Activated CD4-positive, alpha-beta memory T cell treated with anti-CD3 and anti-CD28 coated beads for 36 hours (primary cell): ENCODE measurements at regions not wholly inside any gene's neighbourhood (a gene's known extent, or its start where the extent isn't known, plus 50 kb on each side); places are given as distances from the start of the nearest gene placed in this dataset.

Experiments
- CTCF ChIA-PET: fragments of 350-600 bp; sonication (Branson Sonifier 250); formaldehyde crosslinking; loops from one replicate; lab custom pipeline; 2021; ENCODE audit warnings: antibody characterized with exemption, inconsistent platforms; lab: Charles Lee
- POLR2A ChIA-PET: fragments of 350-600 bp; sonication (Branson Sonifier 250); formaldehyde crosslinking; loops from one replicate; lab custom pipeline; 2021; ENCODE audit warnings: antibody characterized with exemption; lab: Charles Lee
- DNase-seq: peaks from one replicate; pipeline ENCODE4 v3.0.0-alpha.2; 2020
- H3K27ac Mint-ChIP-seq: one replicate; pipeline ENCODE4 v1.8.0; 2021; ENCODE audit warnings: mixed read lengths
- H3K27me3 Mint-ChIP-seq: one replicate; pipeline ENCODE4 v1.8.0; 2021; ENCODE audit warnings: mixed read lengths
- H3K36me3 Mint-ChIP-seq: one replicate; pipeline ENCODE4 v1.8.0; 2021; ENCODE audit warnings: mixed read lengths
- H3K4me1 Mint-ChIP-seq: one replicate; pipeline ENCODE4 v1.8.0; 2021; ENCODE audit warnings: low read depth, mixed read lengths
- H3K4me3 Mint-ChIP-seq: one replicate; pipeline ENCODE4 v1.8.0; 2021; ENCODE audit warnings: mild to moderate bottlenecking, mixed read lengths
- H3K9me3 Mint-ChIP-seq: one replicate; pipeline ENCODE4 v1.8.0; 2021; ENCODE audit warnings: mixed read lengths
- intact Hi-C: fragments of 100-400 bp; cut with micrococcal nuclease; formaldehyde crosslinking; loops from one replicate; pipeline ENCODE4 v1.15.1; 2023

DNA sequence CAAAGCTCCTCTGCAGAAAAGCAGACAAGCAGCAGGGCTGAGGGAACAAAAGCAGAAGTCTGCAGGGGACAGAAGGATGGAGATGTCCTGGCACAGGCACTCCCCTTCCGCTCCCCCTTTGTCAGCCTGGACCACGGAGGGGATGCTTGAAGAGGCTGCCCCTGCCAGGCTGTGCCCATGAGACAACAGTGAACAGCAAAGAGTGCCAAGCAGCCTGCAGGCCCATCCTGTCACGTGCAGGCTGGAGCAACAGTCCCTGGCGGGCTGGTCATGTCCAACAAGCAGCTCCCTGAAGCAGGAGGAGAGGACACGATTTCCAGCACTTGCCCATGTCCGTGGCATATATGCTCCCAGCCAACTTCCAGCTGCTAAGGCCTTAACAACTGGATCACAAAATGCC is 132.3 kb downstream of the IRX2 start:
- H3K36me3 Mint-ChIP-seq = no peaks in the 10 kb centered on the region
- no peak overlapping the region for H3K27ac Mint-ChIP-seq
- no peak overlapping the region for H3K4me3 Mint-ChIP-seq
- CTCF ChIA-PET = no interaction called here
- no peak for DNase-seq
- intact Hi-C loops = no loop called here
- POLR2A ChIA-PET = no interaction called here
- no peaks in the 10 kb centered on the region for H3K27me3 Mint-ChIP-seq
- H3K9me3 Mint-ChIP-seq = peaks cover under 1% of the 10 kb centered on the region
- H3K4me1 Mint-ChIP-seq = no peaks in the 10 kb centered on the region

GRCh38 chr5:2617461-2617860 is 134.0 kb downstream of the IRX2 start:
- ChIA-PET CTCF (no interaction called here), POLR2A (no interaction called here)
- peaks cover 4% of the 10 kb centered on the region for H3K9me3 Mint-ChIP-seq
- H3K27me3 Mint-ChIP-seq = no peaks in the 10 kb centered on the region
- H3K4me1 Mint-ChIP-seq = no peaks in the 10 kb centered on the region
- H3K4me3 Mint-ChIP-seq = no peak overlapping the region
- no peak for DNase-seq
- no peaks in the 10 kb centered on the region for H3K36me3 Mint-ChIP-seq
- intact Hi-C loops = no loop called here
- no peak overlapping the region for H3K27ac Mint-ChIP-seq

DNA sequence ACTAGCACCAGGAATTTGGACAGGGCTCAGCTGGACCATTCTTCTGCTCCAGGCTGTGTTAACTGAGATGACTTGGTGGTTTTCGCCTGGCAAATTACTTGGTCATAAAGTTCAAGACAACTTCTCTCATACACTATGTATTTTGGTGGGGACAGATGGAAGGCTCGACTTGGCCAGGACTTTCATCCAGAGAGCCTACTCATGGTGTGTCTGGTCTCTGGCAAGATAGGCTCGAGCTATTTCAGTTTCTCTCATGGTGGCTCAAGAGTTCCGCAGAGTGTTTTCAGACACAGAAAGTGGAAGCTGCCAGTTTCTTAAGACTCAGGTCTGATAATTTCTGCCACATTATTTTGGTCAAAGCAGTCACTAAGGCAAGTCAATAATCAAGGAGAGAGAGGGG is 135.6 kb downstream of the IRX2 start:
- Mint-ChIP-seq H3K36me3 (no peaks in the 10 kb centered on the region), H3K27ac (no peak overlapping the region), H3K4me3 (no peak overlapping the region), H3K9me3 (peaks cover 4% of the 10 kb centered on the region), H3K4me1 (no peaks in the 10 kb centered on the region), H3K27me3 (no peaks in the 10 kb centered on the region)
- POLR2A ChIA-PET = no interaction called here
- CTCF ChIA-PET = no interaction called here
- DNase-seq = no peak
- intact Hi-C loops = no loop called here

GRCh38 chr5:2614571-2614970 is 136.9 kb downstream of the IRX2 start:
- intact Hi-C loops = no loop called here
- H3K9me3 Mint-ChIP-seq = peaks cover 6% of the 10 kb centered on the region
- no peaks in the 10 kb centered on the region for H3K27me3 Mint-ChIP-seq
- ChIA-PET CTCF (no interaction called here), POLR2A (no interaction called here)
- no peak overlapping the region for H3K4me3 Mint-ChIP-seq
- DNase-seq = no peak
- H3K27ac Mint-ChIP-seq = no peak overlapping the region
- no peaks in the 10 kb centered on the region for H3K4me1 Mint-ChIP-seq
- H3K36me3 Mint-ChIP-seq = no peaks in the 10 kb centered on the region

- Mint-ChIP-seq H3K4me3 (no peak overlapping the region), H3K4me1 (no peaks in the 10 kb centered on the region), H3K27me3 (no peaks in the 10 kb centered on the region), H3K9me3 (peaks cover 12% of the 10 kb centered on the region), H3K27ac (no peak overlapping the region), H3K36me3 (no peaks in the 10 kb centered on the region)
- ChIA-PET CTCF (no interaction called here), POLR2A (no interaction called here)
- intact Hi-C loops = no loop called here
- no peak for DNase-seq
These were observed 139.8 kb downstream of the IRX2 start for GRCh38 chr5:2611659-2612058.

DNA sequence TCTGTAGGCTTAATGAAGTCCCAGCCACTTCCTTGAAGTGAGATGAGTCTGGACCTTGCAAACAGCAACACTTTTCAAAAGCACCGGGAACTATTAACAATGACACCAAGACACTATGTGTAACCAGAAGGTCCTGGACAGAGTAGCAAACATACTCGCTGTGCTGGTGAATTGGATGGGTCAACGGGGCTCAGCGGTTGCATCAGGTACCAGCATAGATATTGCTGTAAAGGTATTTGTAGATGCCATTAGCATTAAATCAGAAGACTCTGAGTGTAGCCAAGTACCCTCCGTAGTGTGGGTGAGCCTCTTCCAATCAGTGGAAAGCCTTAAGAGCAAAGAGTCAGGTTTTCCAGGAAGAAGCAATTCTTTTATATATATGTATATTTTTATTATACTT is 140.5 kb downstream of the IRX2 start:
- Mint-ChIP-seq H3K27me3 (no peaks in the 10 kb centered on the region), H3K9me3 (peaks cover 12% of the 10 kb centered on the region), H3K36me3 (no peaks in the 10 kb centered on the region), H3K4me3 (no peak overlapping the region), H3K4me1 (no peaks in the 10 kb centered on the region), H3K27ac (no peak overlapping the region)
- intact Hi-C loops = no loop called here
- POLR2A ChIA-PET = no interaction called here
- CTCF ChIA-PET = no interaction called here
- DNase-seq = no peak

DNA sequence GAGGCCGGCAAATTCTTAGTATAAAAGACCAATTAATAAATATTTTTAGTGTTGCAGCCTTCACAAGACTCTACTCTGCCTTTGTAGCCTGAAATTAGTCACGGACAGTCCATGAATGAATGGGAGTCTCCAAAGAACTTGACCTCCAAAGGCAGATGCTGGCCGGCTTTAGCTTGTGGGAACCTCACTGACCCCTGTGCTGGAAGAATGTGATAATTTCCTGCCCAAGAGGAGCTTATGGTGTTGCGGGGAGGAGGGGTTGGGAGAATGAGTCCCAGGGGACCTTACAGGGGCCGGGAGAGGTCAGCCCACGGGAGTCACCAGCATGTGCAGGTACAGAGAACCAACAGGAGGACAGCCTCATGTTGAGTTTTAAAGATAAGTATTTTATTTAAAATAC is 143.1 kb downstream of the IRX2 start:
- H3K27me3 Mint-ChIP-seq = no peaks in the 10 kb centered on the region
- no peak overlapping the region for H3K27ac Mint-ChIP-seq
- ChIA-PET CTCF (no interaction called here), POLR2A (no interaction called here)
- H3K4me1 Mint-ChIP-seq = no peaks in the 10 kb centered on the region
- no peaks in the 10 kb centered on the region for H3K36me3 Mint-ChIP-seq
- no peak for DNase-seq
- no peak overlapping the region for H3K4me3 Mint-ChIP-seq
- H3K9me3 Mint-ChIP-seq = peaks cover 9% of the 10 kb centered on the region
- intact Hi-C loops = no loop called here

- intact Hi-C loops = no loop called here
- Mint-ChIP-seq H3K4me1 (no peaks in the 10 kb centered on the region), H3K27ac (no peak overlapping the region), H3K4me3 (no peak overlapping the region), H3K36me3 (no peaks in the 10 kb centered on the region), H3K9me3 (peaks cover 7% of the 10 kb centered on the region), H3K27me3 (no peaks in the 10 kb centered on the region)
- no peak for DNase-seq
- POLR2A ChIA-PET = no interaction called here
- CTCF ChIA-PET = no interaction called here
These were observed 143.9 kb downstream of the IRX2 start for GRCh38 chr5:2607598-2607997.

DNA sequence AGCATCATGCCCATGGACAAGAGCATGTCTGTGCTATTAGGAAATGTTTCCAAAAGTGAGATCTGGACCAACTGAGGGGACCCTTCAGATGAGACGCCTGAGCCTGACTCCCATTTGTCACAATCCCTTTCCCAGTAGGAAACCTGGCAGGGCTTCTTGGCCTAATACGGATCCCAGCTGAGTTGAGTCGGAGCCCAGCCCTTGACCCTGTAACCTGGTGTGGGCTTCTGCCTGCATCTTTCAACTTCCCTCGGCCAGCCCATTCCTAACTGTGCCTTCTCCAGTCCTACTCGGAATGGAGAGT is 148.3 kb downstream of the IRX2 start:
- CTCF ChIA-PET = no interaction called here
- intact Hi-C loops = no loop called here
- H3K36me3 Mint-ChIP-seq = no peaks in the 10 kb centered on the region
- POLR2A ChIA-PET = no interaction called here
- no peak for DNase-seq
- H3K4me3 Mint-ChIP-seq = no peak overlapping the region
- H3K9me3 Mint-ChIP-seq = no peaks in the 10 kb centered on the region
- H3K27me3 Mint-ChIP-seq = no peaks in the 10 kb centered on the region
- no peak overlapping the region for H3K27ac Mint-ChIP-seq
- H3K4me1 Mint-ChIP-seq = no peaks in the 10 kb centered on the region

- no peak overlapping the region for H3K4me3 Mint-ChIP-seq
- no peaks in the 10 kb centered on the region for H3K9me3 Mint-ChIP-seq
- no peak for DNase-seq
- intact Hi-C loops = no loop called here
- ChIA-PET POLR2A (no interaction called here), CTCF (no interaction called here)
- H3K27ac Mint-ChIP-seq = no peak overlapping the region
- H3K4me1 Mint-ChIP-seq = no peaks in the 10 kb centered on the region
- H3K27me3 Mint-ChIP-seq = no peaks in the 10 kb centered on the region
- H3K36me3 Mint-ChIP-seq = no peaks in the 10 kb centered on the region
These were observed 148.8 kb downstream of the IRX2 start for GRCh38 chr5:2602451-2603271.

DNA sequence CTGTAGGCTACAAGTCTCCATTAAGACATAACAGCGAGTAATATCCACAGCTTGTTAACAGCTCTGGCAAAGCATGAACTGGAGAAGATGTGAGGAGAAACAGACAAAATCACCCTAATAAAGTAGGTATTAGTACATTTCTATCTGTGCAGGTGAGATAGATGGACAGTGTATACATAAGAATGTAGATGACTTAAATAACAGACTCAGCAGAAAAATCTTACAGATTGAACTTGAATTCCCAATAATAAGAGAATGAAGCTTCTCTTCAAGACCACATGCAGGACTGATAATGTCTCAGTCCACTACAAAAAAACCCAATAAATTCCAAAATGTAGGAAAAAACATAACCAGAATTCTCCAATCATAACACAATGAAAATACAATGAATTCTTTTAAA is 153.0 kb downstream of the IRX2 start:
- no peaks in the 10 kb centered on the region for H3K4me1 Mint-ChIP-seq
- CTCF ChIA-PET = no interaction called here
- POLR2A ChIA-PET = no interaction called here
- no peaks in the 10 kb centered on the region for H3K9me3 Mint-ChIP-seq
- no peaks in the 10 kb centered on the region for H3K27me3 Mint-ChIP-seq
- H3K36me3 Mint-ChIP-seq = no peaks in the 10 kb centered on the region
- intact Hi-C loops = no loop called here
- no peak overlapping the region for H3K4me3 Mint-ChIP-seq
- DNase-seq = no peak
- H3K27ac Mint-ChIP-seq = no peak overlapping the region

- CTCF ChIA-PET = no interaction called here
These were observed 156.8 kb downstream of the IRX2 start for GRCh38 chr5:2594701-2595100.

DNA sequence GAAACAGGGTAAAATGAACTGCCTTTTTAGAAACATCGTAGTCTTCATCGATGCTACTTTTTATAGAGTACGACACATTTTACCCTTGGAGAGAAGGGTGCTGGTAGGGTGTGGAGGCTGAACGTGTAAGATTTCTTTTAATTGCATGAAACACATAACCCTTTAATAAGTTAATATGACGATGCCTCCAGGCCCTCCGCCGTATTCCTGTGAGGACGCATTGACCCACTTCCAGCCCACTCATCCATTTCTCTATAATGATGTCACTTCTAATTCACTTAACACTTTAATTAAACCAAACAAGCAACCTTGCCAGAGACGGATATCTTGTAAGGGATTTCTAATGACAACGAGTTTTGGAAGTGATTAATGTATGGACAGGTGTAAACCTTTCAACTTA is 158.7 kb downstream of the IRX2 start:
- H3K27ac Mint-ChIP-seq = no peak overlapping the region
- POLR2A ChIA-PET = no interaction called here
- H3K9me3 Mint-ChIP-seq = peaks cover 4% of the 10 kb centered on the region
- H3K4me1 Mint-ChIP-seq = no peaks in the 10 kb centered on the region
- CTCF ChIA-PET = no interaction called here
- intact Hi-C loops = no loop called here
- DNase-seq = no peak
- H3K36me3 Mint-ChIP-seq = no peaks in the 10 kb centered on the region
- H3K4me3 Mint-ChIP-seq = no peak overlapping the region
- H3K27me3 Mint-ChIP-seq = no peaks in the 10 kb centered on the region

More at GRCh38 chr5:2594701-2595100, 156.8 kb downstream of the IRX2 start:
- intact Hi-C loops = no loop called here
- no peaks in the 10 kb centered on the region for H3K4me1 Mint-ChIP-seq
- no peaks in the 10 kb centered on the region for H3K27me3 Mint-ChIP-seq
- H3K4me3 Mint-ChIP-seq = no peak overlapping the region
- no peaks in the 10 kb centered on the region for H3K9me3 Mint-ChIP-seq
- POLR2A ChIA-PET = no interaction called here
- H3K27ac Mint-ChIP-seq = no peak overlapping the region
- no peak for DNase-seq
- no peaks in the 10 kb centered on the region for H3K36me3 Mint-ChIP-seq
